SHP77 (cell line): ENCODE measurements at regions not wholly inside any gene's neighbourhood (a gene's known extent, or its start where the extent isn't known, plus 50 kb on each side); places are given as distances from the start of the nearest gene placed in this dataset.

ENCODE experiments used
- DNase-seq, 2 experiments: peaks; one replicate each; lab custom pipeline; 2025; lab: John Stamatoyannopoulos, UW

- DNase-seq = no peak
Measured at GRCh38 chr7:94236960-94237359, 157.7 kb upstream of the COL1A2 start.

- DNase-seq = no peak
Measured at GRCh38 chr7:94237417-94237816, 157.3 kb upstream of the COL1A2 start.

- DNase-seq = no peak
Measured at GRCh38 chr7:94239661-94240234, 154.9 kb upstream of the COL1A2 start.

- no peak for DNase-seq
Measured at GRCh38 chr7:94240902-94241301, 153.8 kb upstream of the COL1A2 start.

DNA sequence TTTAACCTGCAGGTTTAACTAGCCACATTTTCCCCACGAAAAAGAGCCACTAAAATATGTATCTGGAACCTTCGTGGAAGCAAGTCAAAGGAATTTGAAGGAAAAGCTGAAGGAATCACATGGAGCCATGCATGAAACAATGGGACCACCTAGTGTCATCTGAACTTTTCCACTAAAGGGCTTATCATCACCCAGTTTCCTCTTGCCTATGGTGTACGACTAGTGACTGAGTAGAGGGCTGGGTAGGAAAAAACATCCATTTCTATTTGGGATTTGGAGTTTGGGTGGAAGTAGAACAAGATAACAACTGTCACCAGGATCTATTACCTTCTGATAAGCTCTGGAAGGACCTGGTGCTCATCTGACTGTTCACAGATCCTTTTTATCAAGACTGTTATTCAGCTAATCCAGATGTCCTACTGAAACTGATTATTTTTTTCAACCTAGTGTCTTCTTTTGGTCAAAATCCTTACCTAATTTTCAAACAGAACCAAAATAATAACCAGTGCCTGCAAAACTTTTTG lies 153.2 kb upstream of the COL1A2 start:
- no peak for DNase-seq

DNA sequence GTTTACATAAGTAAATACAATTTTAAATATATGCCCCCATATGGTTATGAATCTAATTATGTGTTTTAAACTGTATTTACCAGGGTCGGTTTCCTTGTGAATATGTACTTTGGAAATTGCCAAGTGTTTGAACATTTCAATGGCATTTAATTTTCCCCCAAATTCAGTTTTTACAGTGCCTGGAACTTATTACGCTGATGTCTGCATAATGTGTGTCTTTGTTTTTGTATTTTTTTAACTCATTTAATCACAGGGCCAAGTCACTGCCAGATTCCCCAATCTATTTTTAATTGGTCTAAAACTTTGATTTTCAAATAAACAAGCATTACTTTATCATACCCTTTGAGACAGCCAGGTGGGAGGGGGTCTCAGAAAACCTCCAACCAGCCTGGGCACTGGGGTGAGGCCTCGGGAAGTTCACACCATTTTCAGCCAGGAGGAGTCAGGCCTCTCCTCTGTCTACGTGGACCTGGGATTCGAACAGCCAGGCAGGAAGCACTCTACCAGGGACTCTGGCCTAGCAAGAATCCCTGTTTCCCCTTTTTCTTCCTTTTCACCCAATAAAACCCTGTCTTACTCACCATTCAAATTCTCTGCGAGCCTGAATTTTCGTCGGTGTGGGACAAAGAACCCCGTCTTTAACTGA lies 151.5 kb upstream of the COL1A2 start:
- DNase-seq = no peak

DNA sequence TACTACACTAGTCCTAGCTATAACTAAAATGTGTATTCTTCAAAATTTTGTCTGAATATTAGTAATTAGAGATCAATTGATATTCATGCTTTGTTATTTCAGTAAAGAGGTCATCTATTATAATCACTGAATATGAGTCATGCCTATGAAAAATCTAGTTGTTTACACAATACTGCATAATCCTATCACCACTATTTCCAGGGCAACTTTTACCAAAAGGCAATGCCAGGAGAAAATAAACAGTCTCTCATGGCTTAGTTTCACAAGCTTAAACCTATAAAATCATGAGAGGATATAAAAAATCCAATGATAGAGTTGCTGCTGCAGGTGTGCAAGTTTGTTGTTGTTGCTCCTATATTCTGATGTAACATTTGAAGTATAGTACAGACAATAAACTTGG lies 149.9 kb upstream of the COL1A2 start:
- no peak for DNase-seq

DNA sequence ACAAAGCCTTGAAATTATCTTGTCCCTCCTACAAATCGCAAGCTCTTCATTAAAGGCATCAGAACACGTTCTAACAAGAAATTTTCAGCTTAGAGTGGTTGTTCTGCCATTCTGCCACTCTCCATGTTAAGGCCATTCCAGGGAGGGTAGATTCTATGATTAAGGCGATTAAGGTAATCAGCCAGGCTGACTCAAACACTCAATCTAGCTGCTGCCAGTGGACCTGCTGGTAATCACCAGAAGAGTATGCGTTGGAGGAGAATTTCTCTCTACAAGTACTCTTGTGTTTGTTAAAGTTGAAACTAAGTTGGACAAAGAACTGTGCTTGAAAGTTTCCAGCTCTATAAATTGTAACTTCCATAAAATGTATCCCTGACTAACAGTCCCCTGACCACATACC lies 149.2 kb upstream of the COL1A2 start:
- no peak for DNase-seq

DNA sequence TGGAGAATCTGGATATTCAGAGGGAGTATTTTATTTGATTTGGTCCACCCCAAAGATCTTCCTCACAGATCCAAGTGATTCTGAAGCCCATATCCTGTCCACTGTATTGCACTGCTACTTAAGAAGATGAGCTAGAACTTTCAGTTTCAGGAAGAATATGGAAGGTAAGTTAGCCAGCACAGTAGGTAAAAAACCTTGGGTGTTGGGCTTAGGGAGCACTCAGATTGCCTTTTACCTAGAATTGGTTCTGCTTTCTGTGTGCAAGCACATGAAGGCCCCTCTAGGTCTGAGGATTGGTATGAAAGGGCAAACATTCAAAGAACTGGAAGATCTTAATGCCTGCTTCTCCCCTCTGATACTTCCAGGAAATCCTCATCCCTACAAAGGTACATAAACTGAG lies 146.7 kb upstream of the COL1A2 start:
- DNase-seq = no peak

- no peak for DNase-seq
Measured at GRCh38 chr7:94249631-94250030, 145.1 kb upstream of the COL1A2 start.

DNA sequence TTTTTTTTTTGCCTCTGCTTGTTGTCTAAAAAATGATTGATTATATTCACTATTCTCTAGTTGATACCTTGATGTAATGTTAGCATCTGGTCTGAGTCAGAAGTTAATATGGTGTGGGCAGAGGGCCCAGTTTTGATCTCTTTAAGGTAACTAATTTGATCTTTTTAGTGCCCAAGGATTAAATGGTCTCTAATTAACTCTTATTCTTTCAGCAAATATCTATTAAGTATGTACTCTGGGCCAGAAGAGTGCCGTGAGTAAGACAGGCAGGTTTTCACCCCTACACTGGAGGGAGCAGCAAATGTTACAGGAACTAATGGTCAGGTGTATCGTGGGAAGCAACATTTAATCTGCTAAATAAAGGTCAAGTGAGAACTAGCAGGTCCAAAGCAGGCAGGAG lies 144.6 kb upstream of the COL1A2 start:
- no peak for DNase-seq

DNA sequence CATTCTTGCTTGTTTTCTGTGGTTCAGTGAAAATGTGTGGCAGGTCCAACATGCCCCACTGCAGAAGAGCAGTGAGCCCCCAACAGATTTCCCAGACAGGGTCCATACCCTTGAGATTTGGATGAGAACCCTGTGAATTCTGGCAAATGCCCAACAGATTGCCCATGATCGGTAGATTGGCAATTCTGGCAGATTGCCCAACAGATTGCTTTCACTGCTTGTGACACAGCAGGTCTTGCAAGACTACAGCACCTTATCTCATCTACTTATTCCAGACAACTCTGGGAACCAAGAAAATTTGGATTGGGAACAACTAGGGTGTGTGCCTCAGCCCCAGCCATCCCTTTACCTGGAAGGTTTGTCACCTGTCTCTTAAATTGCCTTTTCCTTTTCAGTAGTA lies 143.7 kb upstream of the COL1A2 start:
- DNase-seq = no peak

DNA sequence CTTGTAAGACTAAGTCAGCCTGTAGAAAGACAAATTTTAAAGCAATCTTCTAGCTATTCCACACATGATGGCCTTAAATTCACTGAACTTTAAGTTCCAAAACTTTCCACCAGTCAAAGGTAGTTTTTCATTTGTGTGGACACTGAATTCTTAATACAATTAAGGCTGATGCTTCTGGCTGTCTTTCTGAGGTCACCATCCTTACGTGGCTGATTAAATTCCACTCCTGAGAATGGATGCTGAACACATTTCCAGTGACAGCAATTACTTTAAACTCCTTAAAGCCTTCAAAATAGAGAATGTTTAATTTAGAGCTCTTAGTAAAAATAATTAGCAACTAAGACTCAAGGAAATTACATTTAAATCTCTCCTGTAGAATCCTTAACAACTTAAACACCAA lies 142.6 kb upstream of the COL1A2 start:
- DNase-seq = no peak

GRCh38 chr7:94252971-94253370 lies 141.7 kb upstream of the COL1A2 start:
- DNase-seq = no peak

- DNase-seq = no peak
Measured at GRCh38 chr7:94253686-94254085, 141.0 kb upstream of the COL1A2 start.

- no peak for DNase-seq
Measured at GRCh38 chr7:94258418-94259300, 136.0 kb upstream of the COL1A2 start.

DNA sequence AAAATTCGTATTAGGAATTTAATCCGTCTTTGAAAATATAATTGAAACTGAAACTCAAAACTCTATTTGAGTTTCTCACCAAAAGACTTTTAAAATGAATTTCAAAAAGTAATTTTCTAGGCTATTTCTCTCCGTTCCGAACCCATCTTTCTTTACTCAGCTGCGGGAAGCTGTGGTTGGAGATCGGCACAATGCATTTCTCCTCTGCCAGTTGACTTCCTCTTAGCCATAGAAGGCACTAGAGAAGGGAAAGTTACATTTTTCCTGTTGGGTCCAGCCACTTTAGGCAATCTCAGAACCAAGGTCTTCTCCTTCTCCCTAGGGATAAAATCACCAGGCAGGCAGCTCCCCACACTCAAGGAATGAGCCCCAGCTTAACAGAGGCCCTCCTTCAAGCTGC lies 133.6 kb upstream of the COL1A2 start:
- no peak for DNase-seq

GRCh38 chr7:94264756-94265155 lies 129.9 kb upstream of the COL1A2 start:
- no peak for DNase-seq

DNA sequence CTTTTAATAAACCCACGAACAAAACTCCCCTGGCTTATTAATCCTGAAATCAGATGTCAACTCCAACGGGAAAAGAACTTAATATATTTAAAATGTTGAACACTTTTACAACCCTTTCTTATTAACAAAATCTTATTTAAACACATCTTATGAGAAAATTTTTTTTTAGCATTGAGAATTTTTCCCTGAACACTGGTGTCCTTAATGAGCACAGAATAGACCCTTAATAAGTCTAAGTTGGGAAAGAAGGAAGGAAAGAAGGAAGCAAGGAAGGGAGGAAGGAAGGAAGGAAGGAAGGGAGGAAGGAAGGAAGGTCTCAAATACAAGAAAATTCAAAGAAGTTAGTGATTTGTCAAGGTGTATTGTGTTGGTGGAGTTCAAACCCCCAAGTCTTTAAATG lies 129.2 kb upstream of the COL1A2 start:
- no peak for DNase-seq

DNA sequence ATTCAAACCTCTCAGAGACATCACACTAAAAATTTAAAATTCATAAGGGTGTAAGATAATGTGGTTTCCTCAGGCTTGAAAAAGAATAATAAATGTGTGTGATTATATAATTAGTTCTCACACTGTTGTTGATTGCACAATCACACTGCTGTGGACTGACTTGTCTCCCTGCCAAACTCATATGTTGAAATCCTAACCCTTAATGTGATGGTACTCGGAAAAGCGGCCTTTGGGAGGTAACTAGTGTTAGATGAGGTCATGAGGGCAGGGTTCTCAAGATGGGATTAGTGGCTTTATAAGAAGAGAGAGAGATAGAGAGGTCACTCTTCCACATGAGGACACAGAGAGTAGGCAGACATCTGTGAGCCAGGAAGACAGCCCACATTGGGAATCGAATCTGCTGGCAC lies 128.5 kb upstream of the COL1A2 start:
- DNase-seq = no peak

GRCh38 chr7:94270772-94271171 lies 123.9 kb upstream of the COL1A2 start:
- DNase-seq = no peak

DNA sequence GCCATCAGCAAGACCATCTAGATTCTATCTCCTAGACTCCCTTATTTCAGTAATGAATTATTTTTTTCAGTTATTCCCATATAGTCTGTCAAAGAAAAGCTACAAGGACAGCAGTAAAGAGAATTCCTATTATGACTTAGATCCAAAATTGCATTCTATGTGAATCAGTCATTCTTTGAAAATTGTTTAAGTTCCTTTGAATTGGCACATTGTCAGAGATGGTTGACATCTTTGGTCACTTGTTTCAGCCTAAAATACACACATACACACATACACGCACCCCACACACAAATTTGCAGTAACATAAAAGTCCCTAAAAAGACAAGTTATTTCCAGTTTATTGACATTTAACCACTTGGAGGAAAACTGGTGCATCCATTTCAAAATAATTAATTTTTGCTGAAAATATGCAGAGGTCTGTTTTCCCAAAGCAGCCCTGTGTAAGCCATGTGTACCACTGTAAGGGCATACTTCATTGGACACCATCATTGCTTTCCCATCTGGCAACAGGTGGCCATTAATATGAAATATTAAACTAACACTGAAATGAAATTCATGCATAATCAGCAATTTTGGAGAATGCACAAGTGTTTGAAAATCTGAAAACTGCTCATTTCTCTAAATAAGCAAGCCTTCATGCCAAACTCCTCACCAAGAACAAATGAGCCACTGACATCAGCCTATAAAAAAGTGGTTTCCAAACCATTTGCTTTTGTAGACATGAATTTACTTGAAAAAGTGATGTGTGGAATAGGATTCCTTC lies 121.7 kb upstream of the COL1A2 start:
- no peak for DNase-seq
